ENCODE measurements at regions not wholly inside any gene's neighbourhood (a gene's known extent, or its start where the extent isn't known, plus 50 kb on each side); places are given as distances from the start of the nearest gene placed in this dataset.
"Not testable (repeated sequence)": the region's sequence is repeated elsewhere in the genome, so short reads cannot be mapped to it uniquely, and the experiment has no call there.

DNA sequence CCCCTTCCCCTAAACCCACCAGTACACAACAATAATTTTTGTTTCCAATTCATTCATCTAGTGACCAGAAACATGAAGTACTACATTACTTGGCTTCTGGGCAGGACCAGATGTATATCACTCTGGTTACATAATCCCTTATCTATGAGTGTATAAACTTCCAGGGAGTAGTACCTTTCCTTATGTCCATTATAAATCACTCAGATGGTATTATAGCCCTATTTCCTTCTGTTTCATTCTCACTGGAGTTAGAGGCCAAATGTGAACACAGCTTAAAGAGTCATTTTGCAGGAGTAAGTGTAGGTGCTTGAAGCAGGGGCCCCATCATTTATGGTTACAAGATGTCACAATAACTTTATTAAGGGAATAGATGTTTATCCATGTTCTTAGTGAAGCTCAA, 894.4 kb upstream of the NXPH2 start:
- no peaks in the 10 kb centered on the region for H3K4me1 Mint-ChIP-seq
- no peaks in the 10 kb centered on the region for H3K9me3 Mint-ChIP-seq
- no peak overlapping the region for H3K27ac Mint-ChIP-seq
- no peak for ATAC-seq
- no peaks in the 10 kb centered on the region for H3K27me3 Mint-ChIP-seq
- H3K4me3 Mint-ChIP-seq, result no peak overlapping the region
- H3K36me3 Mint-ChIP-seq, result no peaks in the 10 kb centered on the region

DNA sequence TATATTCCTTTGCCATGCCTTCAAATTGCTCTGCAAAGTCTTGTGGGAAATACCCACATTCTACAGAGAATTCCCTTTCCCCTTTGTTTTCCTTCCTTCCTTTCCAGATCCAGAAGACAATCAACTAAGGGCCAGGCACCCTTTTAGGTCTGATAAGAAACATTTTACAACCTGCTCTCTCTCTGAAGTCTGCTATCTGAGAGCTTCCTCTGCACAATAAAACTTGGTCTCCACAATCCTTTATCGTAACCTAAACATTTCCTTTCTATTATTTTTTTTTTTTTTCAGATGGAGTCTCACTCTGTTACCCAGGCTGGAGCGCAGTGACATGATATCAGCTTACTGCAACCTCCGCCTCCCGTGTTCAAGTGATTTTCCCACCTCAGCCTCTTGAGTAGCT, 893.3 kb upstream of the NXPH2 start:
- H3K36me3 Mint-ChIP-seq, H3K27me3 Mint-ChIP-seq, H3K9me3 Mint-ChIP-seq, H3K4me3 Mint-ChIP-seq, H3K27ac Mint-ChIP-seq, ATAC-seq, H3K4me1 Mint-ChIP-seq: not testable (repeated sequence)

- no peak overlapping the region for H3K4me3 Mint-ChIP-seq
- no peak overlapping the region for H3K27ac Mint-ChIP-seq
- no peaks in the 10 kb centered on the region for H3K36me3 Mint-ChIP-seq
- H3K9me3 Mint-ChIP-seq, result no peaks in the 10 kb centered on the region
- no peaks in the 10 kb centered on the region for H3K4me1 Mint-ChIP-seq
- H3K27me3 Mint-ChIP-seq, result no peaks in the 10 kb centered on the region
- ATAC-seq, result no peak
Measured at GRCh38 chr2:139669675-139670074, 889.5 kb upstream of the NXPH2 start.

- Mint-ChIP-seq H3K4me3 (no peak overlapping the region), H3K9me3 (peaks cover 5% of the 10 kb centered on the region), H3K36me3 (no peaks in the 10 kb centered on the region), H3K27ac (no peak overlapping the region), H3K4me1 (no peaks in the 10 kb centered on the region), H3K27me3 (no peaks in the 10 kb centered on the region)
- no peak for ATAC-seq
Measured at GRCh38 chr2:139652385-139652784, 872.2 kb upstream of the NXPH2 start.

DNA sequence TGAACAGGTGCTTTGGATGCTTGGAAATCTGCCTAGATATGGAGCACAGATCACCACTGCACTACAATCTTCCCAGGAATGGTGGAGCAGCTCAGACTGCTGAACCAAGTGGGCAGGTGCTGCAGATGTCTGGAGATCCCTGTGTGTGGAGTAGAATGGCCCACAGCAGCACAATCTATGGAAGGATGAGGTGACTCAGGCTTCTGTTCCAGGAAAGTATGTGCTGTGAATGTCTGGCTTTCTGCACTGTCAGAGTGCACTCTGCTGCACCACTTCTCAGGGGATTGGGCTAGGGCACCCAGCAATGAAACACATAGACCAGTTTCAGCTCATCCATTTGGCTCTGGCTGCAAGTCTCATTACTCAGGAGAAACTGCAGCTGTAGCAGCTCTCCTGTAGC, 865.4 kb upstream of the NXPH2 start:
- no peak overlapping the region for H3K27ac Mint-ChIP-seq
- ATAC-seq, result no peak
- peaks cover 8% of the 10 kb centered on the region for H3K9me3 Mint-ChIP-seq
- H3K27me3 Mint-ChIP-seq, result no peaks in the 10 kb centered on the region
- no peaks in the 10 kb centered on the region for H3K4me1 Mint-ChIP-seq
- no peaks in the 10 kb centered on the region for H3K36me3 Mint-ChIP-seq
- no peak overlapping the region for H3K4me3 Mint-ChIP-seq

- Mint-ChIP-seq H3K27ac (no peak overlapping the region), H3K27me3 (no peaks in the 10 kb centered on the region), H3K9me3 (peaks cover 3% of the 10 kb centered on the region), H3K36me3 (no peaks in the 10 kb centered on the region), H3K4me1 (no peaks in the 10 kb centered on the region), H3K4me3 (no peak overlapping the region)
- no peak for ATAC-seq
Measured at GRCh38 chr2:139643139-139643538, 862.9 kb upstream of the NXPH2 start.

GRCh38 chr2:139631966-139632365, 851.8 kb upstream of the NXPH2 start:
- no peaks in the 10 kb centered on the region for H3K4me1 Mint-ChIP-seq

DNA sequence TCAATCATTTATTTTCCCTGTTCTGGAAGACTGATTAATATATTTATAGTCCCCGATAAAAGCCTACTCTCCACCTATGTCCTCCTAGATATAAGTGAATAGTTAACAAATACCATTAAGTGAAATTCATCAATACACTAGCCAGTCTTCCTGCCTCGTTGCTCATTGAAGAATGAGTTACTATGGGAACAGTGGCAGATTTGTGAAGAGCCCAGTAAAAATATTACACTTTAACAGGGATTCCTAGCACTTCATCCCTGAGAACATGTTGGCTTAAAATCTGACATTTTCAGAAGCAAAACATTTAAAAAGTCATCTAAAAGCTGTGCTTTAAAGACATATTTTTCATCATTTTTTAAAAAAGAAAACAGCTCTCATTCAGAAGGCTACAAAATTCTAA, 848.7 kb upstream of the NXPH2 start:
- Mint-ChIP-seq H3K4me3 (no peak overlapping the region), H3K4me1 (no peaks in the 10 kb centered on the region), H3K36me3 (no peaks in the 10 kb centered on the region), H3K27ac (no peak overlapping the region), H3K27me3 (no peaks in the 10 kb centered on the region), H3K9me3 (no peaks in the 10 kb centered on the region)
- no peak for ATAC-seq

More at GRCh38 chr2:139631966-139632365, 851.8 kb upstream of the NXPH2 start:
- no peak overlapping the region for H3K4me3 Mint-ChIP-seq
- ATAC-seq, result no peak
- H3K9me3 Mint-ChIP-seq, result peaks cover 2% of the 10 kb centered on the region
- no peaks in the 10 kb centered on the region for H3K27me3 Mint-ChIP-seq
- H3K36me3 Mint-ChIP-seq, result no peaks in the 10 kb centered on the region
- H3K27ac Mint-ChIP-seq, result no peak overlapping the region

DNA sequence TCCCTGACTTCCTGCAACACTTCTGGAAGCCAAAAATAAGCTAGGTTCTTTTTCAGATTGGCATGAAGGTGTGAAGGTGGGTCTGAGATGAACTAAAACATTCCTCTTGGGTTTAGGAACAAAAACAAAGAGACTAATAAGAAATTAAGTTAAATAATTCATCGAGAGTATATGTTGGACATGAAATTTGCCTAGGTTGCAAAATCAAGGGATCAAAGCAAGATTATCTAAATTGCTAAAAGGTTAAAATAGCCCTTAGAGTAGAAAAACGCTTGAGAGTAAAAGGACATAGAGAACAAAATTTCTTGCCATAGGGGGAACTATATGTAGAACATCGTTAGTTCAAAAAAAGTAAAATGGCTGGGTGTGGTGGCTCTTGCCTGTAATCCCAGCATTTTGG, 845.9 kb upstream of the NXPH2 start:
- no peak overlapping the region for H3K27ac Mint-ChIP-seq
- H3K9me3 Mint-ChIP-seq, result no peaks in the 10 kb centered on the region
- no peaks in the 10 kb centered on the region for H3K36me3 Mint-ChIP-seq
- no peak for ATAC-seq
- H3K27me3 Mint-ChIP-seq, result no peaks in the 10 kb centered on the region
- H3K4me1 Mint-ChIP-seq, result no peaks in the 10 kb centered on the region
- no peak overlapping the region for H3K4me3 Mint-ChIP-seq

GRCh38 chr2:139622691-139623090, 842.5 kb upstream of the NXPH2 start:
- H3K4me1 Mint-ChIP-seq, result no peaks in the 10 kb centered on the region
- no peaks in the 10 kb centered on the region for H3K27me3 Mint-ChIP-seq
- no peak overlapping the region for H3K27ac Mint-ChIP-seq
- no peak for ATAC-seq
- no peaks in the 10 kb centered on the region for H3K36me3 Mint-ChIP-seq
- no peak overlapping the region for H3K4me3 Mint-ChIP-seq
- H3K9me3 Mint-ChIP-seq, result peaks cover 11% of the 10 kb centered on the region

- peaks cover 13% of the 10 kb centered on the region for H3K9me3 Mint-ChIP-seq
- no peaks in the 10 kb centered on the region for H3K27me3 Mint-ChIP-seq
- no peak for ATAC-seq
- no peak overlapping the region for H3K27ac Mint-ChIP-seq
- H3K36me3 Mint-ChIP-seq, result no peaks in the 10 kb centered on the region
- H3K4me3 Mint-ChIP-seq, result no peak overlapping the region
- H3K4me1 Mint-ChIP-seq, result no peaks in the 10 kb centered on the region
Measured at GRCh38 chr2:139617747-139618146, 837.6 kb upstream of the NXPH2 start.

- ATAC-seq, result no peak
- Mint-ChIP-seq H3K9me3 (peaks cover 7% of the 10 kb centered on the region), H3K27ac (no peak overlapping the region), H3K27me3 (no peaks in the 10 kb centered on the region), H3K4me1 (no peaks in the 10 kb centered on the region), H3K4me3 (no peak overlapping the region), H3K36me3 (no peaks in the 10 kb centered on the region)
Measured at GRCh38 chr2:139613264-139613663, 833.1 kb upstream of the NXPH2 start.

GRCh38 chr2:139610512-139610911, 830.3 kb upstream of the NXPH2 start:
- Mint-ChIP-seq H3K4me3 (no peak overlapping the region), H3K27me3 (no peaks in the 10 kb centered on the region), H3K27ac (no peak overlapping the region), H3K4me1 (no peaks in the 10 kb centered on the region), H3K9me3 (peaks cover 13% of the 10 kb centered on the region), H3K36me3 (no peaks in the 10 kb centered on the region)
- no peak for ATAC-seq

- Mint-ChIP-seq H3K27me3 (no peaks in the 10 kb centered on the region), H3K9me3 (peaks cover 14% of the 10 kb centered on the region), H3K27ac (no peak overlapping the region), H3K4me1 (no peaks in the 10 kb centered on the region), H3K36me3 (no peaks in the 10 kb centered on the region), H3K4me3 (no peak overlapping the region)
- no peak for ATAC-seq
Measured at GRCh38 chr2:139609109-139609508, 828.9 kb upstream of the NXPH2 start.

DNA sequence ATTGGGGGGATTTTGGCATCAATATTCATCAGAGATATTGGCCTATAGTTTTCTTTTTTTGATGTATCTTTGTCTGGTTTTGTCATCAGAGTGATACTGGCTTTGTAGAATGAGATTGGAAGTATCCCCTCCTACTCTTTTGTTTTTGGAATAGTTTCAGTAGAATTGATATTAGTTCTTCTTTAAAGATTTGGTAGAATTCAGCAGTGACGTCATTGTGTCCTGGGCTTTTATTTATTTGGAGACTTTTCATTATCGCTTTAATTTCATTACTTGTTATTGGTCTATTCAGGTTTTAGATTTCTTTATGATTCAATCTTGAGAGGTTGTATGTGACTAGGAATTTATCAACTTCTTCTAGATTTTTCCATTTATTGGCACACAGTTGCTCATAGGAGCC, 825.5 kb upstream of the NXPH2 start:
- no peak for ATAC-seq
- Mint-ChIP-seq H3K4me3 (no peak overlapping the region), H3K36me3 (no peaks in the 10 kb centered on the region), H3K9me3 (peaks cover 14% of the 10 kb centered on the region), H3K4me1 (no peaks in the 10 kb centered on the region), H3K27me3 (no peaks in the 10 kb centered on the region), H3K27ac (no peak overlapping the region)

- Mint-ChIP-seq H3K27ac (no peak overlapping the region), H3K4me1 (no peaks in the 10 kb centered on the region), H3K27me3 (no peaks in the 10 kb centered on the region), H3K36me3 (no peaks in the 10 kb centered on the region), H3K9me3 (peaks cover 3% of the 10 kb centered on the region), H3K4me3 (no peak overlapping the region)
- no peak for ATAC-seq
Measured at GRCh38 chr2:139600166-139600565, 820.0 kb upstream of the NXPH2 start.

- no peak overlapping the region for H3K4me3 Mint-ChIP-seq
- ATAC-seq, result no peak
- H3K9me3 Mint-ChIP-seq, result peaks cover 3% of the 10 kb centered on the region
- H3K4me1 Mint-ChIP-seq, result no peaks in the 10 kb centered on the region
- H3K27me3 Mint-ChIP-seq, result no peaks in the 10 kb centered on the region
- H3K36me3 Mint-ChIP-seq, result no peaks in the 10 kb centered on the region
- H3K27ac Mint-ChIP-seq, result no peak overlapping the region
Measured at GRCh38 chr2:139585101-139585500, 804.9 kb upstream of the NXPH2 start.
